ENCODE measurements at regions not wholly inside any gene's neighbourhood (a gene's known extent, or its start where the extent isn't known, plus 50 kb on each side); places are given as distances from the start of the nearest gene placed in this dataset.

GRCh38 chr15:97598353-97598798 lies 362.1 kb upstream of the ARRDC4 start:
- no peak for TF ChIP-seq CTCF (IDR thresholded peaks at IDR 0.05; ENCODE audit: borderline replicate concordance, extremely low read depth, low read length, poor library complexity, severe bottlenecking)
- TF ChIP-seq EZH2 (IDR thresholded peaks at IDR 0.05; ENCODE audit: borderline replicate concordance, low read depth, low read length, severe bottlenecking), result no peak
